ENCODE measurements at regions not wholly inside any gene's neighbourhood (a gene's known extent, or its start where the extent isn't known, plus 50 kb on each side); places are given as distances from the start of the nearest gene placed in this dataset.

DNA sequence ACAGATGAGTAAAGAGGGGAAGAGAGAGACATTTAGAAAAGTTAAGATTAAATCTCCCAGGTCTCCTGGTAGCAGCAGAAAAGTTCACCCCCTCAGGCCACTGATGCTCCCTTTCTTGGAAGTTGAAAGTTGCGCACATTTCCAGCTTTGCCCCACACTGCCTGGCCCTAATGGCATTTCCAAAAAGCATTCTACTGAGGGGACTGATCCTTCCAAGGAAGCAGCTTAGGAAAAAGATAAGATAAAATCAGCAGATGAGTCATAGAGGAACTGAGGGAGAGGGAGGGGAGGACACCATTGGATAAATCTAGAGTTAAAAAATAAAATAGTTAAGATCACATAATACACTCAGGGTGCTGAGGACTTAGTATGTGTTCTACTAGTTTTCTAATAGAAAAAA is 67.6 kb upstream of the SLC12A2 start:
- H3K4me1 Mint-ChIP-seq, result peaks cover 2% of the 10 kb centered on the region
- Histone ChIP-seq H3K36me3 (ENCODE audit: control insufficient read depth, insufficient read depth, low read length) (no peaks in the 10 kb centered on the region), H3K4me1 (ENCODE audit: control insufficient read depth, insufficient read depth, low read length) (peaks cover 29% of the 10 kb centered on the region), H3K4me3 (ENCODE audit: low read length) (no peak overlapping the region), H3K27me3 (ENCODE audit: control insufficient read depth, insufficient read depth, low read length, poor library complexity, severe bottlenecking) (no peaks in the 10 kb centered on the region), H3K27ac (ENCODE audit: low read depth, low read length) (no peak overlapping the region), H3K9ac (ENCODE audit: extremely low read depth, low read length, poor library complexity, severe bottlenecking) (no peak overlapping the region), H3K9me3 (ENCODE audit: control insufficient read depth, low read length) (no peaks in the 10 kb centered on the region)
- WGBS, 2 experiments (ENCODE audit: insufficient coverage in 1 of 2, insufficient read length in 1 of 2), result 87% methylated on average over 1 of the region's 1 CpG; no CpG with 5 or more reads in 1 of the 2 experiments
- no peaks in the 10 kb centered on the region for H3K9me3 Mint-ChIP-seq
- peak overlapping the region; percentile 12 for H3K27ac Mint-ChIP-seq
- no peaks in the 10 kb centered on the region for H3K27me3 Mint-ChIP-seq (ENCODE audit: insufficient read depth)
- DNase-seq, result no peak
- H3K36me3 Mint-ChIP-seq (ENCODE audit: low read depth), result no peaks in the 10 kb centered on the region
- TF ChIP-seq CTCF (conservative IDR thresholded peaks at IDR 0.05), result no peak
- H3K4me3 Mint-ChIP-seq, result no peak overlapping the region

GRCh38 chr5:128019391-128019790 is 64.2 kb upstream of the SLC12A2 start:
- H3K36me3 ChIP-seq (ENCODE audit: control insufficient read depth, insufficient read depth, low read length), result no peaks in the 10 kb centered on the region

GRCh38 chr5:128020012-128020411 is 63.6 kb upstream of the SLC12A2 start:
- Mint-ChIP-seq H3K27ac (no peak overlapping the region), H3K4me3 (no peak overlapping the region), H3K36me3 (ENCODE audit: low read depth) (no peaks in the 10 kb centered on the region), H3K9me3 (no peaks in the 10 kb centered on the region), H3K27me3 (ENCODE audit: insufficient read depth) (no peaks in the 10 kb centered on the region), H3K4me1 (peaks cover 2% of the 10 kb centered on the region)
- Histone ChIP-seq H3K27ac (ENCODE audit: low read depth, low read length) (no peak overlapping the region), H3K9me3 (ENCODE audit: control insufficient read depth, low read length) (no peaks in the 10 kb centered on the region), H3K36me3 (ENCODE audit: control insufficient read depth, insufficient read depth, low read length) (no peaks in the 10 kb centered on the region), H3K27me3 (ENCODE audit: control insufficient read depth, insufficient read depth, low read length, poor library complexity, severe bottlenecking) (no peaks in the 10 kb centered on the region), H3K9ac (ENCODE audit: extremely low read depth, low read length, poor library complexity, severe bottlenecking) (no peak overlapping the region), H3K4me1 (ENCODE audit: control insufficient read depth, insufficient read depth, low read length) (peaks cover 29% of the 10 kb centered on the region), H3K4me3 (ENCODE audit: low read length) (no peak overlapping the region)
- WGBS, 2 experiments (ENCODE audit: insufficient coverage in 1 of 2, insufficient read length in 1 of 2), result 89 to 100% methylated on average over 1 of the region's 1 CpG
- no peak for TF ChIP-seq CTCF (conservative IDR thresholded peaks at IDR 0.05)
- DNase-seq, result no peak

More at GRCh38 chr5:128019391-128019790, 64.2 kb upstream of the SLC12A2 start:
- H3K27ac ChIP-seq (ENCODE audit: low read depth, low read length), result no peak overlapping the region
- no peak overlapping the region for H3K4me3 ChIP-seq (ENCODE audit: low read length)
- Mint-ChIP-seq H3K36me3 (ENCODE audit: low read depth) (no peaks in the 10 kb centered on the region), H3K4me1 (peaks cover under 1% of the 10 kb centered on the region), H3K27me3 (ENCODE audit: insufficient read depth) (no peaks in the 10 kb centered on the region), H3K4me3 (no peak overlapping the region), H3K27ac (no peak overlapping the region), H3K9me3 (no peaks in the 10 kb centered on the region)
- WGBS, 2 experiments (ENCODE audit: insufficient coverage in 1 of 2, insufficient read length in 1 of 2), result 78 to 83% methylated on average over 1 of the region's 1 CpG
- no peak overlapping the region for H3K9ac ChIP-seq (ENCODE audit: extremely low read depth, low read length, poor library complexity, severe bottlenecking)
- no peak for DNase-seq
- H3K27me3 ChIP-seq (ENCODE audit: control insufficient read depth, insufficient read depth, low read length, poor library complexity, severe bottlenecking), result no peaks in the 10 kb centered on the region
- peaks cover 29% of the 10 kb centered on the region for H3K4me1 ChIP-seq (ENCODE audit: control insufficient read depth, insufficient read depth, low read length)
- H3K9me3 ChIP-seq (ENCODE audit: control insufficient read depth, low read length), result no peaks in the 10 kb centered on the region
- TF ChIP-seq CTCF (conservative IDR thresholded peaks at IDR 0.05), result no peak

Data from endodermal cell (in vitro differentiated cells).